Esophagus muscularis mucosa (tissue), 3 donors: ENCODE measurements at regions not wholly inside any gene's neighbourhood (a gene's known extent, or its start where the extent isn't known, plus 50 kb on each side); places are given as distances from the start of the nearest gene placed in this dataset.

Experiments
- POLR2A ChIP-seq: fragments of 450-650 bp; IDR thresholded peaks from one replicate; pipeline ENCODE4 v1.6.1; 2017; ENCODE audit warnings: antibody characterized with exemption, moderate library complexity, mild to moderate bottlenecking, low read depth
- TF ChIP-seq, protein P1 (sequence below), 3 experiments: fragments of 200-600 bp in 2 of 3; fragments of 450-650 bp in 1 of 3; sonication (generic) in 2 of 3; IDR thresholded peaks; one replicate each; pipeline ENCODE4 v1.5.1; 2017 to 2019; ENCODE audit warnings: antibody characterized with exemption in 3 of 3, mild to moderate bottlenecking in 2 of 3, moderate library complexity in 1 of 3

- TF ChIP-seq, protein P1, sequence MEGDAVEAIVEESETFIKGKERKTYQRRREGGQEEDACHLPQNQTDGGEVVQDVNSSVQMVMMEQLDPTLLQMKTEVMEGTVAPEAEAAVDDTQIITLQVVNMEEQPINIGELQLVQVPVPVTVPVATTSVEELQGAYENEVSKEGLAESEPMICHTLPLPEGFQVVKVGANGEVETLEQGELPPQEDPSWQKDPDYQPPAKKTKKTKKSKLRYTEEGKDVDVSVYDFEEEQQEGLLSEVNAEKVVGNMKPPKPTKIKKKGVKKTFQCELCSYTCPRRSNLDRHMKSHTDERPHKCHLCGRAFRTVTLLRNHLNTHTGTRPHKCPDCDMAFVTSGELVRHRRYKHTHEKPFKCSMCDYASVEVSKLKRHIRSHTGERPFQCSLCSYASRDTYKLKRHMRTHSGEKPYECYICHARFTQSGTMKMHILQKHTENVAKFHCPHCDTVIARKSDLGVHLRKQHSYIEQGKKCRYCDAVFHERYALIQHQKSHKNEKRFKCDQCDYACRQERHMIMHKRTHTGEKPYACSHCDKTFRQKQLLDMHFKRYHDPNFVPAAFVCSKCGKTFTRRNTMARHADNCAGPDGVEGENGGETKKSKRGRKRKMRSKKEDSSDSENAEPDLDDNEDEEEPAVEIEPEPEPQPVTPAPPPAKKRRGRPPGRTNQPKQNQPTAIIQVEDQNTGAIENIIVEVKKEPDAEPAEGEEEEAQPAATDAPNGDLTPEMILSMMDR (IDR thresholded peaks at IDR 0.05), result no peak
- no peak for TF ChIP-seq POLR2A
Measured at GRCh38 chr18:39951142-39951720, 2003.8 kb upstream of the PIK3C3 start.
